ENCODE measurements at regions not wholly inside any gene's neighbourhood (a gene's known extent, or its start where the extent isn't known, plus 50 kb on each side); places are given as distances from the start of the nearest gene placed in this dataset.

- peak in 2 of 4 donors; percentile 39 to 50 for DNase-seq (ENCODE audit: low read depth in 4 of 4, low spot score in 3 of 4)
Measured at GRCh38 chr5:56523790-56524575, 290.9 kb upstream of the ANKRD55 start.

- DNase-seq (ENCODE audit: low read depth in 4 of 4, low spot score in 3 of 4) = no peak
Measured at GRCh38 chr5:56522960-56523359, 289.8 kb upstream of the ANKRD55 start.

- no peak for DNase-seq (ENCODE audit: low read depth in 4 of 4, low spot score in 3 of 4)
Measured at GRCh38 chr5:56522169-56522568, 289.0 kb upstream of the ANKRD55 start.

GRCh38 chr5:56520986-56521730 lies 288.0 kb upstream of the ANKRD55 start:
- no peak for DNase-seq (ENCODE audit: low read depth in 4 of 4, low spot score in 3 of 4)

- no peak for DNase-seq (ENCODE audit: low read depth in 4 of 4, low spot score in 3 of 4)
Measured at GRCh38 chr5:56518820-56519219, 285.7 kb upstream of the ANKRD55 start.

GRCh38 chr5:56517011-56517416 lies 283.9 kb upstream of the ANKRD55 start:
- no peak for DNase-seq (ENCODE audit: low read depth in 4 of 4, low spot score in 3 of 4)

- DNase-seq (ENCODE audit: low read depth in 4 of 4, low spot score in 3 of 4) = no peak
Measured at GRCh38 chr5:56516441-56516840, 283.3 kb upstream of the ANKRD55 start.

- no peak for DNase-seq (ENCODE audit: low read depth in 4 of 4, low spot score in 3 of 4)
Measured at GRCh38 chr5:56516035-56516434, 282.9 kb upstream of the ANKRD55 start.

GRCh38 chr5:56515011-56515410 lies 281.9 kb upstream of the ANKRD55 start:
- no peak for DNase-seq (ENCODE audit: low read depth in 4 of 4, low spot score in 3 of 4)

GRCh38 chr5:56514245-56514644 lies 281.1 kb upstream of the ANKRD55 start:
- DNase-seq (ENCODE audit: low read depth in 4 of 4, low spot score in 3 of 4) = no peak

- DNase-seq (ENCODE audit: low read depth in 4 of 4, low spot score in 3 of 4) = no peak
Measured at GRCh38 chr5:56513141-56513540, 280.0 kb upstream of the ANKRD55 start.

- DNase-seq (ENCODE audit: low read depth in 4 of 4, low spot score in 3 of 4) = no peak
Measured at GRCh38 chr5:56512313-56512996, 279.3 kb upstream of the ANKRD55 start.

- DNase-seq (ENCODE audit: low read depth in 4 of 4, low spot score in 3 of 4) = no peak
Measured at GRCh38 chr5:56511326-56511841, 278.3 kb upstream of the ANKRD55 start.

GRCh38 chr5:56508249-56508648 lies 275.1 kb upstream of the ANKRD55 start:
- no peak for DNase-seq (ENCODE audit: low read depth in 4 of 4, low spot score in 3 of 4)

GRCh38 chr5:56507351-56507930 lies 274.3 kb upstream of the ANKRD55 start:
- DNase-seq (ENCODE audit: low read depth in 4 of 4, low spot score in 3 of 4) = no peak

- DNase-seq (ENCODE audit: low read depth in 4 of 4, low spot score in 3 of 4) = no peak
Measured at GRCh38 chr5:56506211-56506965, 273.3 kb upstream of the ANKRD55 start.

GRCh38 chr5:56503929-56504328 lies 270.8 kb upstream of the ANKRD55 start:
- DNase-seq (ENCODE audit: low read depth in 4 of 4, low spot score in 3 of 4) = no peak

GRCh38 chr5:56501781-56502557 lies 268.8 kb upstream of the ANKRD55 start:
- no peak for DNase-seq (ENCODE audit: low read depth in 4 of 4, low spot score in 3 of 4)

- DNase-seq (ENCODE audit: low read depth in 4 of 4, low spot score in 3 of 4) = no peak
Measured at GRCh38 chr5:56499901-56500300, 266.8 kb upstream of the ANKRD55 start.

Measured in left renal pelvis (tissue), 4 donors.